ENCODE measurements at regions not wholly inside any gene's neighbourhood (a gene's known extent, or its start where the extent isn't known, plus 50 kb on each side); places are given as distances from the start of the nearest gene placed in this dataset.
A peak's percentile ranks its signal among the peaks of the same experiment; 100 is the strongest.
"Not testable (repeated sequence)": the region's sequence is repeated elsewhere in the genome, so short reads cannot be mapped to it uniquely, and the experiment has no call there.

DNA sequence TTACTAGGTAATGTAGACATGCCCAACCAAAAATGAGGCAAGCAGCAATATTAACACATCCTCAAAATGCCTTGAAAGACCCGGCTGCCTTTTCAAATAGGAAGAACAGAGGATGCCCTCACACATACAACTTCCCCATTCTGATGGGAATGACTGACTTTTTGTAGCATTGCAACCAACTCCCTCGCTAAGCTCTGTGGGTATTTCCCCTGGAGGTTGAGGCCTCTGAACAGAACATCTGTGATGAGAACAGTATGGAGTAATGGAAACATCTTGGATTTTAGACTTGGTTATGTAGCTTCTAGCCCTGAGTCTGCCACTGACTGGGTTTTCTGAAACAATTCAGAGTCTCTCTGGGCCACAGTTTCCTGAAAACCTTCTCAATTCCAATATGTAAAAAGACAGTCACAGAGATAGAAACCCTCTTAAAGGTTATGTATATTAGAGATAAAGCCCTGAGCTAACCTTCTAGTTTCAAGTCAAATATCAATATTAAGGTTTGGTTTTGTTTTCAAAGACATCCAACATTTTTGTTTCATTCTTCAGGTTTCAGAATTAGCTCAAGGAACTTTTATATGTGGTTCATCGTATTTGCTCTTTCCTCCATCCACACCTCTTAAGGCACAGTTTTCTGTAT, 311.5 kb downstream of the SETD4 start:
- DNase-seq (ENCODE audit: low spot score): peak; percentile 25

- DNase-seq (ENCODE audit: low spot score): no peak
Observed at GRCh38 chr21:35743571-35743970, 316.8 kb downstream of the SETD4 start.

- no peak for DNase-seq (ENCODE audit: low spot score)
Observed at GRCh38 chr21:35738347-35738961, 321.9 kb downstream of the SETD4 start.

GRCh38 chr21:35737899-35738346, 322.4 kb downstream of the SETD4 start:
- peak; percentile 53 for DNase-seq (ENCODE audit: low spot score)

- DNase-seq (ENCODE audit: low spot score): no peak
Observed at GRCh38 chr21:35737449-35737848, 322.9 kb downstream of the SETD4 start.

GRCh38 chr21:35732788-35733187, 327.5 kb downstream of the SETD4 start:
- no peak for DNase-seq (ENCODE audit: low spot score)

DNA sequence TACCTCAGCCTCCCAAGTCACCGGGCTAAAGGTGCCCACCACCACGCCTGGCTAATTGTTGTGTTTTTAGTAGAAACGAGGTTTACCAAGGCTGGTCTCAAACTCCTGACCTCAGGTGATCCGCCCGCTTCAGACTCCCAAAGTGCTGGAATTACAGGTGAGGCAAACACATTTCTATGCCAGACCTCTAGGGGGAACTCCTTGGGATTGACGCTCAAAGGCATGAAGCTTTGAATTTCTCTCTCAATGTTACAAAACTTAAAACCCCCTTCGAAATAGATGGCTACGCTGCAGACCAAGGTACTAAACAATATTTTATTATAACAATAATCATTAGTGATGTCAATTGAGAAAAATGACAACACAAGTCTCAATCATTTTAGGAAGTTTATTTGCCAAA, 330.0 kb downstream of the SETD4 start:
- no peak for DNase-seq (ENCODE audit: low spot score)

GRCh38 chr21:35727830-35728229, 332.5 kb downstream of the SETD4 start:
- no peak for DNase-seq (ENCODE audit: low spot score)

DNA sequence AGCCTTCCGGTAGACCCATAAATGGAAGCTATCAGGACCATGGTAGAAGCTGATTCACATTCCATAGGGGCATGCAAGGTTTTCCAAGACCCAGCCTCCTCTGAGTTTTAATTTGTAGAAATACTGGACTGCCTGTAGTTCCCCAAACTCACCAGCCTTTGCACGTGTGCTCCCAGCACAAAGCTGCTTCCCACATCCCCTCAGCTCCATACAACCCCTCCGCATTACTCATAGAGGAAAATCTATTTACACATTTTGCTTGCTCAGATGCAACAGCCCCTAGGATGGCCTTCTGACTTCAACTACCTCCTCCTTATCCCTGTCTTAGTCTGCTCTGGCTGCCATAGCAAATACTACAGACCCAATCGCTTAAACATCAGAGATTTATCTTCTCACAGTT, 336.2 kb downstream of the SETD4 start:
- DNase-seq (ENCODE audit: low spot score): no peak

- DNase-seq (ENCODE audit: low spot score): no peak
Observed at GRCh38 chr21:35721701-35722100, 338.6 kb downstream of the SETD4 start.

DNA sequence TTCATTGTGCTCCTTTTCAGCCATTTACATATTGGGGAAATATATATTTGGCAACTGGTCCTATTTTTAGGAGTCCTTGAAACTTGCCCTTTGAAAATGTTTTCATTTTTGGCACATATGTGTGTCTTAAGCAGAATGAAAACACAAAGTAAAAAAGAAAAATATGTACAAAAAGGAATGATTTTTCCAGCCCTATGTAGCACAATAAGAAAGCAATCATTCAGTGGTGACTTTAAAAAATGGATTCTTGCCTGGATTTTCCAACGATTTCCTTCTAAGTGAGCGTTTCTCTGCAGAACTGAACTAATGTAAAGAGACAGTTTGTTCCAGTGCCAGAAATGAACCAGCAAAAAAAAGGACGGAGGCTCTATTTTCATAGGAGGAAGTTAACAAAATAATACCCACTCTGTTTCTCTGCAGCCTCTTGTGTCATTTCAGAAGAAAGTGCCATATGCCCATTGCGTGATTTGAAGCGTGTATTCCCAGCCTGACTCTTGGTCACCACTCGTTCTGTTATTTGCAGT, 340.1 kb downstream of the SETD4 start:
- DNase-seq (ENCODE audit: low spot score): peak; percentile 66

DNA sequence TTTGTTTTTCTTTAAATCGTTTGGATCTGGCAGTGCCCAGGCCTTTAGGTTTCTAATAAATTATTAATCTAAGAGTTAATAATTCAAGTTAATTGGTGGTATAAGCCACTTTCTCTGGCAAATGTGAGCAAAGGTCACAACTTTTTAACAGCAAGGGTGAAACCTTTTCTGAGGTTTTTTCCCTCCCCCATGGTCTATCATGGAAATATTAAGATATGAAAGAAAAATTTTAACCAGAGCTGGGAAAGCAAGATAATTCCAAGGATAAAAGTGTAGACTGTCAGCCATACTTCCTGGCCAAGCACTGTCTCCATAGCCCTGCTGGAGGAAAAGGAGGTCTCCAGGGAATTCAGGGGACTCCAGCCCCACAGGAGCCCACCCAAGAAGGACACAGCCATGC, 341.2 kb downstream of the SETD4 start:
- no peak for DNase-seq (ENCODE audit: low spot score)

DNA sequence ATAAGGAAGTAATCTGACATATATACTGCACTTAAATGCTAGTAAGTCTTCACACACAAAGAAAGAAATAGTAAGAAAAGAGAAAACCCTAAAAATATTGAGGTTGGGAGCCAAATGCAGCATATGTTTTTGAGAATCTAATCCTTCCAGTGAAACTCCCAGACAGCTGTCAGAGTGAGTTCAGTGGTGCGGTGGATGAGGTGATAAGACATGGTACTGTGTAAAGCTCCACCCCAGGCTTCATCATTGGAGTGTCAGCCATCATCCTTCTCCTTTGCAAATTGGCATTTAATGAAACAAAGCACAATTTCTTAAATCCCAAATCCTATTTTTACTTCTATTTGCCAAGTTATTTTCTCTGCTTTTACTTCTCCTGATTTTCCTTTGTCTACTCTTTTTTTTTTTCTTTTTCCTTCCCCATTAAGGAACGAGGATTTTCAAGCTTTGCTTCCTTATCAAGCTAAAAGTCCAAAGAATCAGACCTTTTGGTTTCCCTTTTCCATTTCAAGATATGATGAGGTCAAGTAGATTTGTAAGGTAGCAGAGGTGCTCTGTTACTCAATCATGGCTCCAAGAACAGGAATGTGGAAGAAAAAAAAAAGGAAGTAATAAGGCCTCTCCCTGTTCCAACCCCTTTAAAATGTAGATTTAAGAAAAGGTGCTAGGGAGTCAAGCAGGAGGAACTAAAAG, 343.3 kb downstream of the SETD4 start:
- DNase-seq (ENCODE audit: low spot score): no peak

DNA sequence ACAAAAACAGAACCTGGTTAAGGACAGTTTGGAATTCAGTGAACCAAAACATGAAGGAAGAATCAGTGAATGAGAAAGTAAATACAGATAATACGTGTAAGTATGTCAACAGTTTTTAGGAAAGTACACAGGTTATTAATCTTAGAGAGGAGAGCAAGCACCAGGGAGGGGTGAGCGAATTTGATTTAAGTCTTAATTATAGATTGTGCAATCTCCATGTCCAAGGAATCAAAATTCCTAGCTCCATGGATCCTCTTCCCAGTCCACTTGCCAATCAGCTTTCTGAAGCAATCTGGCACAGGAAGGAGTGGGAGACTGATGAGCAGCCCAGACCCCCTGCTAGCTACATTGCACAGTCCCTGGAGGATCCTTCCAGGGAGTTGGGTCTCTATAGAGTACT, 346.4 kb downstream of the SETD4 start:
- DNase-seq (ENCODE audit: low spot score): no peak

DNA sequence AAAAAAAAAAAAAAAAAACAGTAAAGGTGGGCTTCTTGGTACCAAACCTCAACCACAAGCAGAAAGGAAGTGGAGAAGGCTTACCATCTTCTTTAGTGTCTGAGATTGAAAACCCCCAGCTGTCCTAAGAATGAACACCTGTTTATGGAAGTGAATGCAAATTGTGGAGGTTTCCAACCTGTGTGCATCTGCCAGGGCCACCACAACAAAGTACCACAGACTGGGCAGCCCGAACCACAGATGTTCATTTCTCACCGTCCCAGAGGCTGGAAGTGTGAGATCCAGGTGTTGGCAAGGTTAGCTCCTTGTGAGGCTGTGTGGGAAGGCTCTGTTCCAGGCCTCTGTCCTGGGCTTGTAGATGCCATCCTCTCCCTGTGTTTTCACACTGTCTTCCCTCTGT, 348.7 kb downstream of the SETD4 start:
- DNase-seq (ENCODE audit: low spot score): no peak

- no peak for DNase-seq (ENCODE audit: low spot score)
Observed at GRCh38 chr21:35711213-35711612, 349.1 kb downstream of the SETD4 start.

GRCh38 chr21:35709990-35710389, 350.3 kb downstream of the SETD4 start:
- DNase-seq (ENCODE audit: low spot score): not testable (repeated sequence)

DNA sequence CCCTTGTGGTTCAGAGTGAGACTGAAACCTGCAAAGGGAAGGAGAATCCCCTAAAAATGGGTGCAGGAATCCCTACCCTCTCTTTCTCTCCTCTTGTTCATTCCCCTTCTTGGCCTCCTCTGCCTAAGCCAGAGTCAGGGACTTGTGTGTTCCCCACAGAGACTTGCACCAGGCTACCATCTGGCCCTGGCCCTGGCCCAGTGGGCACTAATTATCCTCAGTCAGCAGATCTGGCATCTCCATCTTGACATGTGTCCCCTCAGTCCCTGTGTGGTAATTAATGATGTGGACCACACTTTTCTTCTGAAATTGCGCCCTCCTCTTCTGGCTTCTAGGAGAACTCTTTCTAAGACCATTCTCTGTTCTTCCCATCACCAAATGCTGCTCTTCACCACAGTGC, 354.4 kb downstream of the SETD4 start:
- DNase-seq (ENCODE audit: low spot score): no peak

GRCh38 chr21:35705237-35705887, 355.0 kb downstream of the SETD4 start:
- DNase-seq (ENCODE audit: low spot score): no peak

DNA sequence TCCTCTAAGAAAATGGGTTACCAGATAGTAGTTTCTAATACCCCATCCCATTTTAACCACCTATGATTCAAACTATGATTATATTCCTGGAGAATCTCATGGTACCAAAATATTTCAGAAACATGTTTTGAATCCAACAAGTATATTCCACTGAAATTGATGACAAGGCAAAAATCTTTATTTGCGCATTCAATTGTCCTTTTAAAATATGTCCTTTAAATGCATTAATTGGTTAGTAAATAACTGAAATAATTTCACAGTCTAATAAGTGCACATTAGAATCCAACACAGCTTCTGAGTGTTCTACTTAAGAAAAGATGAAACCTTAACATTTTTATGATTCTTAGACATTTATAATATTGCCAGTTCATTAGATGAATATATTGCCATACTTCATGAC, 356.6 kb downstream of the SETD4 start:
- no peak for DNase-seq (ENCODE audit: low spot score)

DNA sequence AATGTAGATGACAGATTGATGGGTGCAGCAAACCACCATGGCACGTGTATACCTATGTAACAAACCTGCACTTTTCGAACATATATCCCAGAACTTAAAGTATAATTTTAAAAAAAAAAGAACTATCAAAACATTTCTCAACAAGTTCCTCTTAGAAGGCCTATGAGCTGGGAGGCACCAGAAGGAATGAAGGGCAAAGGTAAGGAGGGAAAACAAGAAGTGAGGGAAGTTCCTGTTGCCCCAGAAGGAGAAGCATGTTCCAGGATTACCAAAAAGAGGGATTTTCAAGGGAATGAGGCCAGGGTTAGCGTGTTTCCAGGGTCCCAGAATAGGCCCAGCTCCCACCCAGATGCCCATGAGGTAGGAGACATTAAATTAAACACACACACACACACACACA, 361.0 kb downstream of the SETD4 start:
- DNase-seq (ENCODE audit: low spot score): no peak

DNA sequence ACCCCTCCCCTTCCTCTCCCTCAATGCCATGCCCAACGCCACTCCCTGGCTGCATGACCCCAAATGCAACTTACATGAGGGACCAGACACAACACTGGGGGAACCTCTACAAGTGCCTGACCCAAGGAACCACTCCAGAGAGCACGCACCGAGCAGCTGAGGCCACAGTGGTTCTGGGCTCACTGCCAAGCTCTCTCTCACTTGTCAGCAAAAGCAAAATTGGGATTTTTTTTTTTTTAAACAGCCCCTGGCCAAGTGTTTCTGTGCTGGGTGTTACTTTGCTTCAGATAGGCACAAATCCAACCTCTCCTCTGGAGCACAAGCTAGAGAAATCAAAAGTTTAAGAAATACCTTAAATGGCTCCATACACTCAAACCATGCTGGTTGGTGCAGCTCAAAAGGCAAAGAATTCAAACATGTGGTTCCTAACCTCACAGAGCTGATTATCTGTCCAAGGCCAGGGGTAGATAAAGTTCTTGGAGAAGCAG, 363.0 kb downstream of the SETD4 start:
- DNase-seq (ENCODE audit: low spot score): peak; percentile 76

GRCh38 chr21:35696644-35697043, 363.7 kb downstream of the SETD4 start:
- peak; percentile 19 for DNase-seq (ENCODE audit: low spot score)
